ENCODE measurements at regions not wholly inside any gene's neighbourhood (a gene's known extent, or its start where the extent isn't known, plus 50 kb on each side); places are given as distances from the start of the nearest gene placed in this dataset.

DNA sequence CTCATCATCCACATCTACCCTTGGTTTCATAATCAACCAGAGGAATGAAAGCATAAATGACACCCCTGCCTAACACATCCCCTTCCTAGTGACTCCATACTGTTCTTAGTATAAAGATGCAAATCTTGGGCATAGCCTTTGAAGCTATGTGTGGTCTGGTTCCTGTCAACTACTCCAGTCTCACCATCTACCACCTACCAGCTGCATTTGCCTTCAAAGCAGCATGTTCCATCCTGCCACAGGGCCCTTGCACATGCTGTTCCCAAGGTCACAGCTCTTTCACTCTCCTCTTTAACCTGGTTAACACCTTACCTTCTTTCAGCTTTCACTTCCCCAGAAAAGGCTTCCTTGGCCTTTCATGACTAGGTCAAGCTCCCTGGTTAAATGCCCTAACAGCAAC is 62.3 kb upstream of the ARHGEF3 start:
- no peak for DNase-seq (ENCODE audit: low spot score)

DNA sequence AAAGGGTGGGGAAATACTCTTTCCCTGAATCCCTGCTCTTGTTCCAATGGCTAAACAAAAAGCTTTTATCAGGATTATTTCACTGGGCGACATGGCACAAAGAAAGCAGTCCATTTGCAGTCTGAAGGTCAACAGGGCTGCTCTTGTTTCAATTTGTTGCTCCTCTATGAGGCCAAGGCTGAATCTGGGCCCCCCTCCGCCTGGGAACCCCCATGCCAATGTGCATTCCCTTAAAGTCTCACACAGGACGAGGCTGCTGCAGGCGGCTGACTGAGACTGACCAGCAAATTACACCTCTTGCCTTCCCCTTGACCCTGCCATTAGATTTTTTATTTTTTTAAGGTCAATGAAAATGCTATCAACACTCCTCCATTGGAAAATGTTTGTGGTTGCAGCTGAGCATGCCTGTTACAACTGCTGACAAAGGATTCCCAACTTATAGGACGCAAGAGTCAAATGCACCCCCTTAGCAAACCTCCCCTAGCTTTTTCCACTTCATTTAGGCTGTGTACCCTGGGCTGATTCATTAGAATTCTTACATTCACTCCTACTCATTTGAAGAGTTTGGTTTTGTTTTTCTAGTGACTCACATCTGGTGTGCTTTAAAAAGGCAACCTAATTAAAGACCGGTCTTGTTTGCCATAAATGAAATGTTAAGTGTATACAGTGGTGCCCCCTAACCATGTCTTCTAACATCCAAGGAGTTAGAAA is 60.8 kb upstream of the ARHGEF3 start:
- DNase-seq (ENCODE audit: low spot score) = no peak

- DNase-seq (ENCODE audit: low spot score) = no peak
Observed at GRCh38 chr3:56861511-56861910, 59.8 kb upstream of the ARHGEF3 start.

DNA sequence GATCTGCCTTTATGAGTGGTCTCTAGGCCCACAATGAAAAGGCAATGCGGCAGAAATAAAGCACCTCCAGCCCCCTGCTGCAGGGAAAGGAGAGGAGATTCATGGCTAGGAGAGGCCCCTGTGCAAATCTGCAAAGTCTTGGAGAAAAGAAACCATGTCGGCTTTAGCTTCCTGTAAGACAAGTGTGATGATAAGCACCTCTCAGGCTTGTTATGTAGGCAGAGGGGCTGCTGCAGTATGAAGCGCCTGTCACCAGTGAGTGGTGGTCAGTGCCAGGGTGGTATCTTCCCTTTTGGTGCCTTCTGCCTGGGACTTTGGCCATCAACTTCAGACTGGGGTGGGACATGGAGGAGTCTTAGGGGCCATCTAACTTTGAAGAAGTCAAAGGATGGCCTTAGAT is 59.2 kb upstream of the ARHGEF3 start:
- DNase-seq (ENCODE audit: low spot score) = no peak

- DNase-seq (ENCODE audit: low spot score) = no peak
Observed at GRCh38 chr3:56860351-56860750, 58.6 kb upstream of the ARHGEF3 start.

- DNase-seq (ENCODE audit: low spot score) = no peak
Observed at GRCh38 chr3:56858331-56858730, 56.6 kb upstream of the ARHGEF3 start.

- DNase-seq (ENCODE audit: low spot score) = no peak
Observed at GRCh38 chr3:56857178-56857577, 55.4 kb upstream of the ARHGEF3 start.

DNA sequence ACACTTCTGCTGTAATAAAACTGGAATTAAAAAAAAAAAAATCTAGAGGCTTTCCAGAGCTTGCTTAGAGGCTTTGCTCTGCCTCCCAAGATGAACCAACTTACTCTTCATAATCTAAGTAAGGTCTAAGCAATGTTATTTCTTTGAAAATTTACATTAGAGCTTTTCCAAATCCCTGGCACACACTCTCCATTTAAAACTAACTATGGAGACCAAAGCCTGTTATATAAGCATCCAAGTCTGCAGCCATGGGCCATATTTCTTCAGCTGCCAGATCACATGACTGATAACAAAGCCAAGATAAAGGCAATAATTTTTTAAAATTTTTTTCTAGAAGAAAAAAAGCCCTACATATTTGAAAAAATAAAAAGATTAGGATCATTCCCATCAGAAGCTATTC is 55.0 kb upstream of the ARHGEF3 start:
- no peak for DNase-seq (ENCODE audit: low spot score)

GRCh38 chr3:56855856-56856512 is 54.2 kb upstream of the ARHGEF3 start:
- no peak for DNase-seq (ENCODE audit: low spot score)

DNA sequence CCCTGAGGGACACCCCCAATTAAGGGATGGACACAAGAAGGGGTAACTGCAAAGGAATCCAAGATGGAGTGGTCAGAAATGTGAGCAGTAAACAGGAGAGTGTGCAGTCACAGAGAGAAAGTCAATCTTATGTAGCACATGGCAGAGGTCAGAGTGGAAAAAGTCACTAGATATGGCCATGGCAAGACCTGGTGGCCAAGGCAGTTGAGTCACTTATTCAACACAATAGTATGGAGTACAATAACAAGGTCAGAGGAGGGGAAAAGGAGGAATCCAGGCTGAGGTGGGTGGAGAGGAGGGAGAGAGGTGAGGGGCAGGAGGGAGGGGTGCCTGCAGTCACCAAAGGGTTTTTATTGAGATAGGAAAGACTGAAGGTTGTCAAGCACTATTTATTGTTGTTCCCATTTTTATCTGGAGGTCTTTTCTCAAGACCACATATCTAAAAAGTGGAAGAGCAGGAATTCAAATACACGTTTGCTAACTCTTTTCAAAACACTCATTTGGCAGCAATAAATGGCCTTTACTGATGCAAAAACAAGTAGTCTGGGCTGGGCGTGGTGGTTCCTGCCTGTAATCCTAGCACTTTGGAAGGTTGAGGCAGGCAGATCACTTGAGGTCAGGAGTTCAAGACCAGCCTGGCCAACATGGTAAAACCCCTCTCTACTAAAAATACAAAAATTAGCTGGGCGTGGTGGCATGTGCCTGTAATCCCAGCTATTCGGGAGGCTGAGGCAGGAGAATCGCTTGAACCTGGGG is 53.3 kb upstream of the ARHGEF3 start:
- no peak for DNase-seq (ENCODE audit: low spot score)

DNA sequence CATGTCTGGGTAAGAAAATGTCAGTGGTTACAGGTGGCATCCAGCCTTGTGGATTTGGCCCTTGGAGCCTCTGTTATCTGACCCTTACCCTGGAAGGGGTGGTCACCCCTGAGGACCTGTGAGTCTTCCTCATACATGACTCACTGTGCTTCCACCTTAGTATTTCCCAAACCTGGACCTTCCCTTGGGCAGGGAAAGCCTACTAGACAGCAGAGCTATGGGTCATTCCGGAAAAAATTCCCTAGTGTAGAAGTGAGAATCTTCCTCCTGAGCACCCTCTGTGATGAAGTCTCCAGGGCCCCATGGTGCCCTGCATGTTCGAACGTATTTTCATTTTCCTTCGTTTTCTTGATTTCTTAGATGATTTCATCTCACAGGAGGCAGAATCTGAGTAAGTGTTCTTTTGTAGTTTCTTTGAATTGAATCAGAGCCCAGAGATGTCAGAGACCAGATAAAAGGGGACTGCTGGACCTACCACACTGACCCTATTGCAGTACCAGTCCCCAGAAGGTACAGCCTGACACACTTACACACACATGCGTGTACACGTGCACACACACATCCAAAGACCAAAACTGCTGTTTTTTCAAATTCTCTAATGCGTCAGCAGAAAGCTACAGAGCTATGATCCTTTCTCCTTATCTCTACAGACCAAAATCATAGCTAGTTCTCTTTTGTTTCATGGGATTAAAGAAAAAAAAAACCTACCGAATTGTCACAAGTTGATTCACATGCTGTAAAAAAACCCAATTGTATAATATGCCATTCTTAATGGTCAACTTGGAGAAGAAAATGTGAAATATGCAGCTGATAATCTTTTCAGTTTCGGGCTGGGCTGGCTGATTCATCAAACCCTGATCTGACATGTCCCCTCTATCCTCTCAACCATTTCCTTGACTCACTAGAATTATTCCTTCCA is 50.5 kb upstream of the ARHGEF3 start:
- no peak for DNase-seq (ENCODE audit: low spot score)

Data from hematopoietic multipotent progenitor cell treated with erythropoietin and hydrocortisone succinate and interleukin-3 and kit ligand, for 15 days (in vitro differentiated cells).